ENCODE measurements at regions not wholly inside any gene's neighbourhood (a gene's known extent, or its start where the extent isn't known, plus 50 kb on each side); places are given as distances from the start of the nearest gene placed in this dataset.
"Not testable (repeated sequence)": the region's sequence is repeated elsewhere in the genome, so short reads cannot be mapped to it uniquely, and the experiment has no call there.

DNA sequence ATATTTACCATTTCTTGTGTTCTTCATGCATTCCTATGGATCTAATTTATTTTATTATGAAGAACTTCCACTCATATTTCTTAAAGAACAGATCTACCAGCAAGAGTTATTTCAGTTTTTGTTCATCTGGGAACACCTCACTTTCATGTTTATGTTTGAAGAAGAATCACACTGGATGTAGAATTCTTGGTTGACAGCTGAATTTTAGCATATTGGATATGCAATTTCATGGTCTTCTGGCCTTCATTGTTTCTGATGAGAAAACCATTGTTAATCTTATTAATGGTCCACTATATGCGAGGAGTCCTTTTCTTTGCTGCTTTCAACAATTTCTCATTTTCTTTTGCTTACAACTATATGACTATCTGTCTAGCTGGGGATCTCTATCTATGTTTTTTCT lies 189.2 kb downstream of the UXS1 start:
- no peak for DNase-seq

DNA sequence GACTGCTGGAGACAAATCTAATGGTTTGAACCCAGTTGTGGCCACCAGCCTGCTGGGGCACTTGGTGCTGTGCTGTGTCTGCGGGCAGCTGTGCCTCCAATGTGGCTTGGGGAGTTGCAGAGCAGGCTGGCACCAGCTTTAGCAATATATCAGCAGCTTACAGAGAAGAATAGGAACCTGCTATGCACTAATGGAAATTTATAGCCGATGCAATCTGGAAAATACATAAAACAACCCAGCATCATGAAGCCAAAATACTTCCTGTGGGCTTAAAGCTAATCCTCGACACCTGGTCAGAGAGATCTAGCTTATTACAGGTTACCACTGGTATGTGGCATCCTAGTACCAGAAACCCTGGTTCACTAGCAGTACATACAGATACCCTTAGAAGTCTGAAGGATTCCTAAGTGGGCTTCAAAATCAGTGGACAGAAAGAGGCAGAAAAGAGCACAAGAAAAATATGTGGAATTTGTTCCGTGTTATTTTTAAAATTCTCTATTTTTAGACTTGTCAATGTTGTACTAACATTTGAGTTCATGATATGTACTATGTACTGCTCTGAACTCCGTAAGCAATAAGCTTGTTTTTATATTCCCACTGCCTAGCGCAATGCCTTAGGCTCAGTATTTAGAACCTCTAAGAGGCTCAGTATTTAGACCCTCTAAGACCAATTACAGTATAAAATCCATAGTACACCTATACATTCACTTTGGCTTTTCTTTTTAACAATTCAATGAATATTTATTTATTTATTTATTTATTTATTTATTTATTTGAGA lies 194.7 kb downstream of the UXS1 start:
- no peak for DNase-seq

DNA sequence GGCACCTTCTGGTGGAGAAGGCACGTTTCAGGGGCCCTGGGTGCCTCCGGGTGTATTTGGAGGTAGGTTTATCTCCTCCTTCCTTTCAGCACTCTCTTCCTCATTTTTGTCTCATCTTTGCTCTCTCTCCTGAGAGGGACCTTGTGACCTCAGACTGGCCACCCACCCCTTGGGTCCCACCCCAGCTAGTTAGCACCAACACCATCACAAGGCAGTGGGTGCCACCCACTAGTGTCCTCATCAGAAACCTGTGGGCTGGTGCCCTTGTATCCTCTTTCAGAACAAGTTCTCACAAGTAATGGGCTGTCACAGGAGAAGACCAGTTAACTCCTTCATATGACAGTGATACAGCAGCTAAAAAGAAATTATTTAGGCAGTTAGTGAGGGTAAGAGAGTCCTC lies 196.4 kb downstream of the UXS1 start:
- no peak for DNase-seq

DNA sequence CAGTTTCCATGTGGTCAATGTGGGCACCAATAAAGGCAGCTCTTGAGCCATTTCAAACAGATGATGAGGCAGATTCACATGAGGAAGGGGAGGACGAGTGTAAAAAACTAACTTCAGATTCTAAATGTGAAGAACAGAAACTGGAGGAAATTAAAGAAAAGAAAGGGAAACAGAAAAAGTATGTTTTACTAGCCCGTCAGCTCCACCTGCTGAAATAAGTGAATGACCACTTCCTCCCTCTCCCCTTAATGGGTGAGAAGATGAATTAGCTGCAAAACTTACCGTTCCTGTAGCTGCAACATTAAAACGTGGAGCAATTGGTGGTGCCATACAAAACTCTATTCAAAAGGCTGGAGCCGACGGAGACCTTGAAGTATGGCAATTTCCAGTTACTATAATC lies 203.5 kb downstream of the UXS1 start:
- no peak for DNase-seq

DNA sequence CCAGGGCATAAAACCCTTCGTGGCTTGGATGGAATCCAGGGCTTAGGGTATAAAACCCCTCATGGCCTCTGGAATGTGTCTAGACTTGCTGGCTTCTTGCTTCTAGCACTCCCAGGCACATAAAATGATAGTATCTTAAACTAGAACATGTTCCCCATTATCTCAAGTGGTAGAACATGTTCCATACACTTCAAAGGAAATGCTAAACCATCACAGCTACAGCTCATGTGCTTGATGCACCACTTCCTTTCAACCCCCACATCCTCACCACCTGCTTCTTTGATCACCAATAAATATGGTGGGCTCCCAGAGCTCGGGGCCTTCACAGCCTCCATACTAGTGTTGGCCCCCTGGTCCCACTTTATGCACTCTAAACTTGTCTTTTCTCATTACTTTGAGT lies 204.3 kb downstream of the UXS1 start:
- DNase-seq: not testable (repeated sequence)

DNA sequence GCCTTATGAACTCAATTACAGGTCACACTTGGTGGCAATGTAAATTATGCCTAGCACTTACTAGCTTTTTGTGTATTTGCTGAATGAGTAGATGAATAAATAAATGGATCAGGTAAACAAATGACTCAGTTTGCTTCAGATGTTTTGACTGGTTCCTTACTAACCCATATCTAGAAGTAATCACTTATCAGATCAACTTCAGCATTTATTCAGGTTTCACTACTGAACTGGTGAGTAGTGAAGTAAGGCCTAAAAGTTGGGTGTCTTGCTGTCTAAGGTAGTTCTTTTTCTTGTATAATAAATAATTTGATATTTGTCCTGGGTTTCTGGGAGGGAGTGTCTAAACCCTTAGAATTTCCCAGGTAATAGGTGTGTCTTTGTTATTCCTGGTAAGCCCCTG lies 205.0 kb downstream of the UXS1 start:
- no peak for DNase-seq

DNA sequence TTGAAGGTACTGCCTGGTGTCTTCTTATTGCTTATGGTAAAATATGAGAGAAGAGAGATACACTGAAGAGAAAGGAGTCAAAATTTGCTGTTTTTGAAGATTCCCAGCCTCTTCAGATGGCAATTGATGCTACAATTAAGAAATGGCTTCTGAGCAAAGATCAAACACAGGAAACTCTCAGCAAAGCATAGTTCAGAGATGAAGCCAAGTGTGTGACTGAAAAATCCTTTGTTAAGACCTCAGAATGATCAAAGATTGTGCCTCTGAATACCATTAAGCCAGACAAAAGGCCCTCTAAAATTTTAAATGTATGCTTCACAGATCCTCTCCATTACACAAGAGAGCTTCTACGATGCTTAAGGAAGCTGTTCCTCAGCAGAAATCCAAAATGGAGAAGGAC lies 216.3 kb downstream of the UXS1 start:
- no peak for DNase-seq

DNA sequence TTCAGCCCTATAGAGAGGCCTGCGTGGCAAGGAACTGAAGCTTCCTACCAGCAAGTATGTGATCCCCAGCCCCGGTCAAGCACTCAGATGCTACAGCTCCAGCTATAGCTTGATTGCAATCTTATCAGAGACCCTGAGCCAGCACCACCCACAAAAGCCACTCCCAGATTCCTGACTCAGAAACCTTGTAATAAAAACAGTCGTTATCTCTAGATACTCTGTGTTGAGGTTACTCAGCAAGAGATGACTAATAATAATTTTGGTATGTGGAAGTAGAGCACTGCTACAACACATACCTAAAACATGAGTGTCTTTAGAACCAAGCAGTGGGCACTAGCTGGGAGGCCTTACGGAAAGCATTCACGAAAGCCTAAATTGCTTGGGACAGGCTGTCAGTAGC lies 216.9 kb downstream of the UXS1 start:
- no peak for DNase-seq

DNA sequence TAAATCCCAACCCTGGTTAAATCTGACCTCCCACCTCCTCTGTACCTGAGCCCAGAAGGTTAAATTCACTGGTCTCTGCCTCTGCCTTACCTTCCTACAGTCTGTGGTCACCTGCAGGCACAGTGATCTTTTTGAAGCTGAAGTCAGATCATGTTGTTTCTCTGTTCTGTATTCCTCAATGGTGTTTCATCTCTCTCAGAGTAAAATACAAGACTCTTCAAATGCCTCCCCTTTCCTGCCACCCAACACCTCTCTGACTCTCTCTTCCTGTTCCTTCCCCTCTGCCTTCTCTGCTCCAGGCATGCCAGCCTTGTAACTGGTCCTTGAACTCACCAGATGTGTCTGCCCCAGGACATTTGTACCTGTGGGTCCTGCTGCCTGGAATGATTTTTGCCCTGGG lies 219.3 kb downstream of the UXS1 start:
- no peak for DNase-seq

DNA sequence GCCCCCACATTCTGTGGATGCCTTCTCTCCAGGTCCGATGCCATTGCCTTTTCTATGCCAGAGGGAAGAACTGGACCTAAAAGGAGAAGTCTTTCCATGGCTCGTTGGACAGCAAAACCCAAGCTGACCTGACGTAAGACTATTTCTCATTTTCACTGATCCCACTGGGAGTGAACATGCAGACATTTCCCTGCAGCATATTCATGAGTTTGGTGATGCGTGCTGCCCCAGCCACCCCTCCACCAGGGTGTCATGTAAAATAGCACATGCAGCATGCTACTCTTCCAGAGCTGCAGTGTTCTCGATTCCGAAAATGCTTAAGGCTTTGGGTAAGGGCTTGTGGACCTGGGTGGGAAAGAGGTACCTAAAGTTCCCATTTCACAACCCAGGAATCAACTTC lies 221.2 kb downstream of the UXS1 start:
- DNase-seq: no peak

DNA sequence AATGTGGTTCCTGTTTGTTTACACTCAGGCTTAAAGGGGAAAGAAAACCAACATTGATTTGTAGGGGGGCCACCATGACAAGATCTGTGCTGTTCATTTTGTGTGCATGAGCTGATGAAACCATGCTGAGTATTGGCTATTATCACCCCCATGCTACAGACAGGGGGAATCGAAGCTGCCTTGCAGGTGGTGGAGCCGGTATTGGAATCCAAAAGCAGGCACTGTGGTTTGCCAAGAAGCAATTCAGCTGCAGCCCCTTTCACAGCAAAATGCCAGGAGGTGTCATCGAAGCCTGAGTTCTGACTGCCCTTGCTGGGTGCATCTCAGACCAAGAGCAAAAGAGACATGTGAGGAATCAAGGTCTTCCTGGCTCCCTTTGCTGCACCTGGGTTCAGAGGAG lies 221.9 kb downstream of the UXS1 start:
- no peak for DNase-seq

DNA sequence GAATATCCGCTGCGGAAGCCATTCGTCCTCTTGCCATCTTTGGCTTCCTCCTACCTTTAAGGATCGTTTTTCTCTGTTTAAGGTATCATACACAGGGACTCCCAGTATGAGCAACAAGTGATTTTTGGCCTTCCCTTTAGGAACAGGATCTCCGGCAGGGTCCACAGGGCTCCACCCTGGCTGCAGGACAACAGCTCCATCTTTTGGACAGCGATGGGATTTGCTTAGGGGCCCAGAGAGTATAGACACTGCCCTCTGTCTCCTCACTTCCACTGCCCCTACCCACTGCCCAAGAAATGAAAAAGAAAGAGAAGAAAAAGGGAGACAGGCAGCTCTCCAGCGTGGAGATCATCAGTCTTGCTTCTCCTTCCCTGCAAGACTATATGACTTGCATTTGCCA lies 224.5 kb downstream of the UXS1 start:
- DNase-seq: peak; percentile 12 to 21

DNA sequence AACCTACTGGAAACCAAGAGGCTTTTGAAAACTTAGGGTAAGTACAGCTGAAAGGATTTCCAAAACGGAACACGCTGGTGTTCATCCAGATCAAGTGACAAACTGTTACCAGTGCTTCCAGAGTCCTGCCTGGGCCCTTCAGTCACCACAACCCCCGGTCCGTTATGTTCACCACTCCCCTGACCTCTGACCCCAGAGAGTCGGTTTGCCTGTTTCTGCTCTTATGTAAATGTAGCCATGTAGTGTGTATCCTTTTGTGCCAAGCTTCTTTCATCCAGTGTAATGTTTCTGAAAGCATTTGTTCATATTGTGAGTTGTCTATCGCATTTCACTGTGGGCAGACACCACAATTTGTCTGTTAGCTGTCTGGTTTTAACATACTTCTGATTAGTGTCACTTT lies 217.5 kb downstream of the NCK2 start:
- no peak for DNase-seq

DNA sequence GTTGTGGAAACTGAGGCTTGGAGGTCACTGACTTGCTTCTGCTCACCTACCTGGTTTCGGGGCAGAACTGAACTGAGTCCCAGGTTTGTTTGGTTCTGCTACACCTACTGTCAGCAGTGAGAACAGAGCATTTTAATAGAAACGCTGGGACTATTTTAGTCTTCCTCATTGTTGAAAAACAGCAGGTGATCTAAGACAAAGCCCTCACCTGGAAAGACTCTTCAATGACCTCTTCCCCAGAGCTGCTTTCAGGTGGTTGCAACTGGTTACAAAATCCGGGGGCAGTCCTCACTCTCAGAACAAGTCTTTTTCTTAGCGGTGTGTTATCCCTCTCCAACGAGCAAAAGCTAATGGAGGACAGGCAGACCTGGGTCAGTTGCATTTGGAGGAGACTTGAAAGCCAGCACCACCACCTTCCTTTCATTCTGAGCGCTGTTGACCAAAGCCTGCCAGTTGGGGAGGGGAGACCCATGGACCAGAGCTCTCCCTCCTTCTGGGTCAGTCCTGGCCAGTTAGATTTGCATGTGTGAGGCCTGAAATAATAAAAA lies 217.0 kb downstream of the NCK2 start:
- no peak for DNase-seq

DNA sequence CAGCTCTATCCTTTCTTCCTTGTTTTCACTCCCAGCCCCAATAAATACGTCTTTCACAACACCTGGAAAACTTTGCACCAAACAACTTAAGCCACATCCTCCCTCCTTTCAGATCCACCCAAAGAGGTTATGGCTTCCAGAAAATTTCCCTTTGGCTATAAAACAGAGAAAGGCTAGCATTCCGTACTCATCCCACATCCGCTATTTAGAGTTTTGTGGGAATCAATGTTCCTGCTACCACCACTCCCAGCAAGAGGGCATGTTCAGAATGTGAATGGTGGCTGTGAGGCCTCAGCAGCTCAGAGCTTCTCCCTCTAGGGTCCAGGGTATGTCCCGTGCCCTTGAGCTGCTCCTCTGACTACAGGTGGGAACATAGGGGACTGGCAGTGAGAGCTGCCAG lies 214.6 kb downstream of the NCK2 start:
- DNase-seq: no peak

DNA sequence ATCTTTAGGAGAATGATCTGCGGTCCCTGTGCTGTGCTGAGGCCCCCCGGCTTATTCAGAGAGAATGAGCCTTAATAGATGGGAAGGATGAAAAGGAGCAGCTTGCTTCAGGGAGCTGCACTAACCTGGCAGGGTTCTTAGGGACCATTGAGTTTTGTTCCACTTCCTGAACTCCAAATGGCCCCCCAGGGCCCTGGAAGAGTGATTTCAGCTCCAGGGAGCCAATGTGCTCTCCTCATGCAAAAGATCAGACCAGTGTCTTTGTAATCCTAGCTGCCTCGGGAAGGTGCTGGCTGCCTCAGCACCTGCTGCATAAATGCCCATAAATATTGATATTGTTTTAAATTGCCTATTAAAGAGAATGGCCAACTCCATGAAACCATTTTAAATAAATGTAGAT lies 210.2 kb downstream of the NCK2 start:
- no peak for DNase-seq

DNA sequence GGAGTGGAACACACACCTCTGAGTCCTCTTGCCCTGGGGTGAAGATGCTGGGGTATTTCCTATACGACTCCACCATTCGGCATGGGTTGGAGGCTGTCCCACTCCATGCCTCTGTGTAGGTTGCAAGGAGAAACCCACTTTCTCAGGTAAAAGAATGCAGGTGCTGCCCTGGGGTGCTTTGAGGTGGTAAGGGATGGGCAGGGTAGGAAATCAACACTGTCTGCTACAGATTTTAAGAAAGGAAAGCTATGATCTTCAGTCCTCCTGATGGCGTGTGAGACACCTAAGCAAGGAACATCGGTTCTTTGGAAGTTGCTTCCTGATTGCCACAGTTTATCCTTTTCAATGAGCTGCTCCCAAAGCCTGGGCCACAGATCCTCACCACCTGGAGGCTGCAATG lies 209.2 kb downstream of the NCK2 start:
- no peak for DNase-seq

DNA sequence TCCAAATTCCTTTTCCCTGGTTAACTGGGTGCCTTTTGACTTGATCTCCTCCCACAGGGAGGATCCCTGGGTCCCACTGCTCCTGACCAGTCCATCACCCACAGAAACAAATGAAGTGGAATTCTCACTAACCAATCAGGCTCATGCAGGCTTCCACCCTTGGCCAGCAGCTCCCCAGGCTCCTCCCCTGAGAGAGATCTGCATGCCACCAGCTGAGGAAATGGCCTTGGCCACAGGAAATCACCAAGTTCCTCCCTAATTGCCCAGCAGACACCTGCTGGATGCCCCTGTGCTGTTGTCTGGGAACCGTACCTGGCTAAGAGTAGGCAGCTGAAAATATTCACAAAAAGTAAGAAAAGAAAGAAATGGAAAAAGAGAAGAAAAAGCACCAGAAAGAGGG lies 207.4 kb downstream of the NCK2 start:
- no peak for DNase-seq

DNA sequence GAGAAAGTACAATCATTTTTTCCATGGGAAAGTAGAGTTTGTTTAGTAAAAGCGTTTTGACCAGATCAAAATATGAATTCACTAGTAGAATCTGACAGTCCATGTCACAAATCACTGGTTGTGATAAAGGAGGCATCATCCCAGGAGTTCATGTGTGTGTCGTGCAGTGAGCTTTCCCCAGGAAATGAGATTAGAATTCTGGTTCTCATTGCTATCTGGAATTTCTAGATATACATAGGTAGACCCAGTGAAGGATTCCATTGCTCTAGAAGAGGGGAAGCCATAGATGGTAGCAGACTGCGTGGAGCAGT lies 206.6 kb downstream of the NCK2 start:
- DNase-seq: no peak

DNA sequence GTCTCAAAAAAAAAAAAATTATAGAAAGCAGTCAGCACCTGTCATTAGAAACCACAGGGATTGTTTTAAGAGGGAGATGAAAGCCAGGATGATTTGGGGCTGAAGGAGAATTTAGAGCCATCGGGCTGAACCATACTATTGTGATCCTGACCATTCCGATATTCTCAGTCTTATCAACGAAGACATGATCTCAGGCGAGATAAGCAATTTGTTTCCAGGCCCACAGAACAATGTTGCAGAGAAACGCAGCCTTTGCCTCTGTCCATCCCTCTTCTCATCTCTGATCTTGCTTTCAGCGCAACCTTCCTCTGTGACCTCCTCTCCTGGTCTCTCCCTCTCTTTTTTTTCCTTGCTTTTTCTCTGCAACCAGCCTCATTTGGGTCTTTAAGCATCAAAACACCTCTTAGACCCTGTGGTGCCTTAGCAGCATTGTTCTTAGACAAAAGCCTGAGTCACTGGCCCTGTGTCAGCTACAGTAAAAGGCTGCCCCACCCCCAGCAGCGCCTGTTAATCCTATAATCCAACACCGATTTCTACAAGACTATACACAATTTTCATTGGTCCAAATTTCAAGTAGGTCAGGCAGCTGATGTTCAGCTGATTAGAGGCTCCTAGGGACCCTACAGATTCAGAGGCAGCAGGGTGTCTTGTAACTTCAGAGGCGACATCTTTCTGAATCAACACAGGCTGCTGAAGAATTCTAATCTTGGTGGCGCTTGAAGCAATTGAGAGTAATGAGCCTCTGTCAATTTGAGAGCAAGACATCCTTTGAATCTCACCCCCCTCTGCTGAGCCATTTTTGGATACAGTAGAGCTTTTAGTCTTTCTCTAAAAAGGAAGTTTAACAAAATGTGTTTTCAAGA lies 206.0 kb downstream of the NCK2 start:
- DNase-seq: no peak

DNA sequence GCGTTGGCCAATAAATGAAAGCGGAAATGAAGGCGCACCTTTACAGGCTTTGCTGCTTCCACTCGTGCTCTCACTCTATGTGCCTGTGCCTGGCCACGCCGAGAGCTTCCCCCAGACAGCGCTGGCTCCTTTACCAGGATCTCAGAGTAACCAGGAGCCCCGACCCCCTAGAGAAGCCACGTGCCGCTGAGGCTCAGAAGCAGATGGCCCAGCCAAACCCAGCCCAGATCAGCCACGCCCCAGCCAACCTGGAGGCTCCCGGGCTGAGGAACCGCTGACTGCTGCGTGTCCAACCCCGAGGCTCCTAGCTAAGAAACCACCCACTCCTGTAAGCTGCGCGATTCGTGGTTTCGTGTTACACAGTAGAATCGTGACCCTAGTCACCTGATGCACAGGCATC lies 199.3 kb downstream of the NCK2 start:
- DNase-seq: no peak

Measured in SHP77 (cell line).